HepG2 (cell line): ENCODE measurements at regions not wholly inside any gene's neighbourhood (a gene's known extent, or its start where the extent isn't known, plus 50 kb on each side); places are given as distances from the start of the nearest gene placed in this dataset.
A peak's percentile ranks its signal among the peaks of the same experiment; 100 is the strongest.

Source experiments
- ATF5 ChIP-seq: sonication (generic); formaldehyde crosslinking; IDR thresholded peaks from 2 replicates; pipeline ENCODE4 v1.4.0; 2020; ENCODE audit warnings: mild to moderate bottlenecking, low read depth, missing genetic modification reagents
- CCAR2 ChIP-seq: fragments of 200-400 bp; formaldehyde crosslinking; optimal IDR thresholded peaks from 2 replicates; pipeline ENCODE3; 2018; ENCODE audit warnings: low read depth, mild to moderate bottlenecking, low read length, moderate library complexity
- EP300 ChIP-seq, 3 experiments: sonication (generic) in 1 of 3; formaldehyde crosslinking in 1 of 3; IDR thresholded peaks; 2 replicates each; pipeline versions ENCODE4 v1.5.1 to v1.6.1; 2011 to 2020; ENCODE audit warnings: low read depth in 2 of 3, low read length in 2 of 3, borderline replicate concordance in 1 of 3, improper control_type of control experiment in 1 of 3, mild to moderate bottlenecking in 1 of 3, missing genetic modification reagents in 1 of 3, moderate library complexity in 1 of 3
- KLF11 ChIP-seq: IDR thresholded peaks from 2 replicates; pipeline ENCODE4 v1.6.1; 2016; ENCODE audit warnings: missing compliant biosample characterization
- MED8 ChIP-seq: sonication (generic); formaldehyde crosslinking; IDR thresholded peaks from 2 replicates; pipeline ENCODE4 v1.8.1; 2023; ENCODE audit warnings: mild to moderate bottlenecking, missing genetic modification reagents; ENCODE audit not compliant: insufficient replicate concordance
- ONECUT2 ChIP-seq: sonication (generic); formaldehyde crosslinking; IDR thresholded peaks from 2 replicates; pipeline ENCODE4 v1.4.0; 2020; ENCODE audit warnings: missing genetic modification reagents
- PLRG1 ChIP-seq: fragments of 450-650 bp; conservative IDR thresholded peaks from 2 replicates; pipeline ENCODE4 v1.6.1; 2016
- RAD51 ChIP-seq: fragments of 450-650 bp; IDR thresholded peaks from 2 replicates; pipeline ENCODE4 v1.6.1; 2016; ENCODE audit warnings: borderline replicate concordance
- TCF12 ChIP-seq, 2 experiments: fragments of 450-650 bp in 1 of 2; sonication (generic) in 1 of 2; formaldehyde crosslinking in 1 of 2; IDR thresholded peaks; 2 replicates each; pipeline versions ENCODE4 v1.6.1 to v1.8.0; 2017 to 2022; ENCODE audit warnings: antibody characterized with exemption in 1 of 2, mild to moderate bottlenecking in 1 of 2, missing genetic modification reagents in 1 of 2, moderate library complexity in 1 of 2
- YEATS2 ChIP-seq: sonication (generic); formaldehyde crosslinking; IDR thresholded peaks from 2 replicates; pipeline ENCODE4 v1.4.0; 2020; ENCODE audit warnings: missing genetic modification reagents, borderline replicate concordance
- ZBED4 ChIP-seq: sonication (generic); formaldehyde crosslinking; IDR thresholded peaks from 2 replicates; pipeline ENCODE4 v1.4.0; 2020; ENCODE audit warnings: missing genetic modification reagents, borderline replicate concordance
- ZC3H4 ChIP-seq: sonication (generic); formaldehyde crosslinking; IDR thresholded peaks from 2 replicates; pipeline ENCODE4 v1.4.0; 2020; ENCODE audit warnings: missing genetic modification reagents, borderline replicate concordance
- ZNF124 ChIP-seq: sonication (generic); formaldehyde crosslinking; IDR thresholded peaks from 2 replicates; pipeline ENCODE4 v1.4.0; 2020; ENCODE audit warnings: missing genetic modification reagents
- ZNF136 ChIP-seq: sonication (generic); formaldehyde crosslinking; IDR thresholded peaks from 2 replicates; pipeline ENCODE4 v1.8.1; 2022; ENCODE audit warnings: low read depth, mild to moderate bottlenecking, moderate library complexity, missing genetic modification reagents
- ZNF30 ChIP-seq: sonication (generic); formaldehyde crosslinking; IDR thresholded peaks from 2 replicates; pipeline ENCODE4 v1.5.0; 2020; ENCODE audit warnings: mild to moderate bottlenecking, missing genetic modification reagents
- ZNF33B ChIP-seq: sonication (generic); formaldehyde crosslinking; IDR thresholded peaks from 2 replicates; pipeline ENCODE4 v1.5.1; 2020; ENCODE audit warnings: mild to moderate bottlenecking, missing genetic modification reagents
- ZNF589 ChIP-seq: sonication (generic); formaldehyde crosslinking; conservative IDR thresholded peaks from 2 replicates; pipeline ENCODE4 v1.8.0; 2022; ENCODE audit warnings: mild to moderate bottlenecking, moderate library complexity, missing genetic modification reagents
- ZNF615 ChIP-seq: sonication (generic); formaldehyde crosslinking; IDR thresholded peaks from 2 replicates; pipeline ENCODE4 v1.5.0; 2020; ENCODE audit warnings: mild to moderate bottlenecking, missing genetic modification reagents, borderline replicate concordance
- ZNF720 ChIP-seq: sonication (generic); formaldehyde crosslinking; IDR thresholded peaks from 2 replicates; pipeline ENCODE4 v1.4.0; 2020; ENCODE audit warnings: missing genetic modification reagents
- TF ChIP-seq, protein P1 (sequence below): IDR thresholded peaks from 2 replicates; pipeline ENCODE4 v1.6.1; 2016
- TF ChIP-seq, protein P2 (sequence below): sonication (generic); formaldehyde crosslinking; IDR thresholded peaks from 2 replicates; pipeline ENCODE4 v1.5.1; 2020; ENCODE audit warnings: missing genetic modification reagents, mild to moderate bottlenecking, borderline replicate concordance

GRCh38 chr2:145800151-145801091, 1280.5 kb upstream of the ZEB2 start (continued):
- TF ChIP-seq, protein P1, sequence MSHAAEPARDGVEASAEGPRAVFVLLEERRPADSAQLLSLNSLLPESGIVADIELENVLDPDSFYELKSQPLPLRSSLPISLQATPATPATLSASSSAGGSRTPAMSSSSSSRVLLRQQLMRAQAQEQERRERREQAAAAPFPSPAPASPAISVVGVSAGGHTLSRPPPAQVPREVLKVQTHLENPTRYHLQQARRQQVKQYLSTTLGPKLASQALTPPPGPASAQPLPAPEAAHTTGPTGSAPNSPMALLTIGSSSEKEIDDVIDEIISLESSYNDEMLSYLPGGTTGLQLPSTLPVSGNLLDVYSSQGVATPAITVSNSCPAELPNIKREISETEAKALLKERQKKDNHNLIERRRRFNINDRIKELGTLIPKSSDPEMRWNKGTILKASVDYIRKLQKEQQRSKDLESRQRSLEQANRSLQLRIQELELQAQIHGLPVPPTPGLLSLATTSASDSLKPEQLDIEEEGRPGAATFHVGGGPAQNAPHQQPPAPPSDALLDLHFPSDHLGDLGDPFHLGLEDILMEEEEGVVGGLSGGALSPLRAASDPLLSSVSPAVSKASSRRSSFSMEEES (CRISPR knock-in tag) = peak; percentile 81; the same call in 1 of the 2 replicates
- TF ChIP-seq ONECUT2 (CRISPR knock-in tag) = peak; percentile 94
- TF ChIP-seq ZNF124 (CRISPR knock-in tag) = peak; percentile 96
- TF ChIP-seq ZC3H4 (CRISPR knock-in tag) = no peak
- no peak for TF ChIP-seq PLRG1
- no peak for TF ChIP-seq ZNF30 (CRISPR knock-in tag)
- no peak for TF ChIP-seq RAD51
- no peak for TF ChIP-seq ATF5 (CRISPR knock-in tag)
- TF ChIP-seq ZNF33B (CRISPR knock-in tag) = no peak; the same call in 1 of the 2 replicates
- TF ChIP-seq ZNF720 (CRISPR knock-in tag) = peak; percentile 69; the same call in 1 of the 2 replicates
- TF ChIP-seq, protein P2, sequence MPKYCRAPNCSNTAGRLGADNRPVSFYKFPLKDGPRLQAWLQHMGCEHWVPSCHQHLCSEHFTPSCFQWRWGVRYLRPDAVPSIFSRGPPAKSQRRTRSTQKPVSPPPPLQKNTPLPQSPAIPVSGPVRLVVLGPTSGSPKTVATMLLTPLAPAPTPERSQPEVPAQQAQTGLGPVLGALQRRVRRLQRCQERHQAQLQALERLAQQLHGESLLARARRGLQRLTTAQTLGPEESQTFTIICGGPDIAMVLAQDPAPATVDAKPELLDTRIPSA (CRISPR knock-in tag) = no peak
- peak; percentile 88 for TF ChIP-seq ZBED4
- peak; percentile 94; the same call in 1 of the 2 replicates for TF ChIP-seq ZNF615 (CRISPR knock-in tag)
- TF ChIP-seq KLF11 (CRISPR knock-in tag) = no peak
- 0 out of 2 replicates have a peak, but pooled peaks have one; percentile 33 for TF ChIP-seq ZNF136
- TF ChIP-seq CCAR2 = no peak
- peak; percentile 80; the same call in 1 of the 2 replicates for TF ChIP-seq ZNF589 (CRISPR knock-in tag)
- peak; percentile 94 for TF ChIP-seq MED8 (CRISPR knock-in tag)
- TF ChIP-seq TCF12 (IDR thresholded peaks at IDR 0.05) = no peak
- peak; percentile 91 for TF ChIP-seq TCF12 (CRISPR knock-in tag; IDR thresholded peaks at IDR 0.05)
- TF ChIP-seq EP300 (IDR thresholded peaks at IDR 0.05; ENCODE audit: low read depth in 2 of 2, low read length in 2 of 2) = peak in 1 of 2 experiments; percentile 100; a peak in 3 of 4 replicates
- peak; percentile 97 for TF ChIP-seq EP300 (CRISPR knock-in tag; IDR thresholded peaks at IDR 0.05; ENCODE audit: borderline replicate concordance)
- peak; percentile 74; the same call in 1 of the 2 replicates for TF ChIP-seq YEATS2
